H9 (cell line): ENCODE measurements at regions not wholly inside any gene's neighbourhood (a gene's known extent, or its start where the extent isn't known, plus 50 kb on each side); places are given as distances from the start of the nearest gene placed in this dataset.
A peak's percentile ranks its signal among the peaks of the same experiment; 100 is the strongest.

Experiments
- DNase-seq: peaks from one replicate; pipeline ENCODE4 v3.0.0-alpha.2; 2017
- H2AFZ ChIP-seq: one replicate; pipeline ENCODE4 v1.6.1; 2013; ENCODE audit warnings: mild to moderate bottlenecking, low read length, control low read depth, moderate library complexity
- H2AK5ac ChIP-seq: 2 replicates; pipeline ENCODE4 v1.6.1; 2013; ENCODE audit warnings: low read length, control low read depth, mixed read lengths; ENCODE audit not compliant: insufficient read length
- H2BK120ac ChIP-seq: one replicate; pipeline ENCODE4 v1.6.1; 2013; ENCODE audit warnings: low read depth, mild to moderate bottlenecking, low read length, control low read depth, inconsistent platforms; ENCODE audit not compliant: poor library complexity, severe bottlenecking
- H2BK12ac ChIP-seq: 2 replicates; pipeline ENCODE4 v1.6.1; 2013; ENCODE audit warnings: low read length, control low read depth, mixed read lengths, low read depth; ENCODE audit not compliant: insufficient read length
- H2BK15ac ChIP-seq: 2 replicates; pipeline ENCODE4 v1.6.1; 2013; ENCODE audit warnings: low read depth, low read length, control low read depth
- H2BK20ac ChIP-seq: one replicate; pipeline ENCODE4 v1.6.1; 2013; ENCODE audit warnings: low read depth, mild to moderate bottlenecking, low read length, control low read depth, inconsistent platforms; ENCODE audit not compliant: poor library complexity, severe bottlenecking
- H2BK5ac ChIP-seq: 2 replicates; pipeline ENCODE4 v1.6.1; 2013; ENCODE audit warnings: low read length, control low read depth, mixed read lengths; ENCODE audit not compliant: insufficient read length
- H3K14ac ChIP-seq: 2 replicates; pipeline ENCODE4 v1.6.1; 2013; ENCODE audit warnings: low read length, control low read depth; ENCODE audit not compliant: insufficient read depth
- H3K18ac ChIP-seq: 2 replicates; pipeline ENCODE4 v1.6.1; 2013; ENCODE audit warnings: low read depth, mild to moderate bottlenecking, mixed read lengths, low read length, control low read depth; ENCODE audit not compliant: insufficient read length
- H3K23ac ChIP-seq: 2 replicates; pipeline ENCODE4 v1.6.1; 2013; ENCODE audit warnings: low read length, control low read depth, mixed read lengths, low read depth; ENCODE audit not compliant: insufficient read length
- H3K23me2 ChIP-seq: 2 replicates; pipeline ENCODE4 v1.6.1; 2013; ENCODE audit warnings: low read depth, mild to moderate bottlenecking, mixed read lengths, low read length, control low read depth; ENCODE audit not compliant: insufficient read length, poor library complexity, severe bottlenecking
- H3K27ac ChIP-seq: 2 replicates; pipeline ENCODE4 v1.5.1; 2013; ENCODE audit warnings: low read length, control low read depth, mixed read lengths, low read depth; ENCODE audit not compliant: insufficient read length
- H3K27me3 ChIP-seq: 2 replicates; pipeline ENCODE4 v1.6.1; 2013; ENCODE audit warnings: low read length, control low read depth, inconsistent platforms; ENCODE audit not compliant: insufficient read depth
- H3K4ac ChIP-seq: 2 replicates; pipeline ENCODE4 v1.6.1; 2013; ENCODE audit warnings: low read depth, mild to moderate bottlenecking, control low read depth, inconsistent platforms, low read length, moderate library complexity
- H3K4me1 ChIP-seq: 2 replicates; pipeline ENCODE4 v1.6.1; 2013; ENCODE audit warnings: low read length, control low read depth, inconsistent platforms; ENCODE audit not compliant: insufficient read depth
- H3K4me2 ChIP-seq: 2 replicates; pipeline ENCODE4 v1.6.1; 2013; ENCODE audit warnings: low read length, control low read depth, mixed read lengths; ENCODE audit not compliant: insufficient read length, insufficient read depth
- H3K56ac ChIP-seq: 2 replicates; pipeline ENCODE4 v1.6.1; 2013; ENCODE audit warnings: low read depth, mild to moderate bottlenecking, mixed read lengths, low read length, control low read depth; ENCODE audit not compliant: insufficient read length
- H3K79me1 ChIP-seq: 2 replicates; pipeline ENCODE4 v1.6.1; 2013; ENCODE audit warnings: low read depth, mild to moderate bottlenecking, moderate library complexity, low read length, control low read depth, inconsistent platforms; ENCODE audit not compliant: insufficient read depth, poor library complexity, severe bottlenecking
- H3K79me2 ChIP-seq: 2 replicates; pipeline ENCODE4 v1.6.1; 2013; ENCODE audit warnings: low read length, control low read depth, inconsistent platforms; ENCODE audit not compliant: insufficient read depth
- H3K9ac ChIP-seq: 2 replicates; pipeline ENCODE4 v1.6.1; 2013; ENCODE audit warnings: low read length, control low read depth, mixed read lengths; ENCODE audit not compliant: insufficient read length; ENCODE audit errors: extremely low read depth
- H3K9me3 ChIP-seq: one replicate; pipeline ENCODE4 v1.6.1; 2013; ENCODE audit warnings: low read depth, low read length, inconsistent platforms; ENCODE audit not compliant: control insufficient read depth
- H3T11ph ChIP-seq: one replicate; pipeline ENCODE4 v1.6.1; 2013; ENCODE audit warnings: mild to moderate bottlenecking, low read length, control low read depth, inconsistent platforms
- H4K20me1 ChIP-seq: one replicate; pipeline ENCODE4 v1.6.1; 2013; ENCODE audit not compliant: control insufficient read depth, insufficient read length, insufficient read depth
- H4K5ac ChIP-seq: 2 replicates; pipeline ENCODE4 v1.6.1; 2013; ENCODE audit warnings: low read depth, mild to moderate bottlenecking, mixed read lengths, low read length, control low read depth; ENCODE audit not compliant: insufficient read length
- H4K8ac ChIP-seq: replicated peaks from 2 replicates; pipeline ENCODE4 v1.6.1; 2013; ENCODE audit warnings: low read length, control low read depth, mixed read lengths, low read depth; ENCODE audit not compliant: insufficient read length
- H4K91ac ChIP-seq: 2 replicates; pipeline ENCODE4 v1.6.1; 2013; ENCODE audit warnings: low read depth, mild to moderate bottlenecking, moderate library complexity, mixed read lengths, low read length, control low read depth; ENCODE audit not compliant: insufficient read length
- H3K27ac Mint-ChIP-seq, 3 experiments: 2 replicates in 2 of 3; 3 replicates in 1 of 3; pipeline ENCODE4 v1.8.0; 2020 to 2021; ENCODE audit warnings: mixed read lengths in 3 of 3, mild to moderate bottlenecking in 1 of 3, moderate library complexity in 1 of 3
- H3K27me3 Mint-ChIP-seq: 2 replicates; pipeline ENCODE4 v1.8.0; 2021; ENCODE audit warnings: low read depth, mild to moderate bottlenecking, moderate library complexity, mixed read lengths
- H3K36me3 Mint-ChIP-seq, 3 experiments: 2 replicates in 2 of 3; 3 replicates in 1 of 3; pipeline ENCODE4 v1.8.0; 2020 to 2021; ENCODE audit warnings: low read depth in 3 of 3, mixed read lengths in 3 of 3; ENCODE audit not compliant: insufficient read depth in 1 of 3
- H3K4me1 Mint-ChIP-seq, 2 experiments: 2 replicates each; pipeline ENCODE4 v1.8.0; 2020; ENCODE audit warnings: mixed read lengths in 2 of 2
- H3K4me3 Mint-ChIP-seq, 2 experiments: 2 replicates in 1 of 2; 3 replicates in 1 of 2; pipeline ENCODE4 v1.8.0; 2020 to 2021; ENCODE audit warnings: mild to moderate bottlenecking in 2 of 2, mixed read lengths in 2 of 2, moderate library complexity in 1 of 2
- H3K9me3 Mint-ChIP-seq, 2 experiments: 2 replicates in 1 of 2; 3 replicates in 1 of 2; pipeline ENCODE4 v1.8.0; 2020; ENCODE audit warnings: mild to moderate bottlenecking in 2 of 2, mixed read lengths in 2 of 2, moderate library complexity in 1 of 2
- WGBS: extraction: QIAGEN DNeasy Blood & Tissue Kit; methylation state at CpG from one replicate; pipeline ENCODE4 v1.1.7; 2013; ENCODE audit warnings: missing lambda C conversion rate, low lambda C conversion rate, mixed read lengths; ENCODE audit not compliant: insufficient read length; ENCODE audit errors: extremely low coverage; 5-methylcytosine and 5-hydroxymethylcytosine counted together
- TF ChIP-seq, protein P1 (sequence below): fragments of 200-600 bp; sonication (generic); conservative IDR thresholded peaks from 3 replicates; pipeline ENCODE4 v1.8.0; 2021; ENCODE audit warnings: antibody characterized with exemption, mild to moderate bottlenecking

DNA sequence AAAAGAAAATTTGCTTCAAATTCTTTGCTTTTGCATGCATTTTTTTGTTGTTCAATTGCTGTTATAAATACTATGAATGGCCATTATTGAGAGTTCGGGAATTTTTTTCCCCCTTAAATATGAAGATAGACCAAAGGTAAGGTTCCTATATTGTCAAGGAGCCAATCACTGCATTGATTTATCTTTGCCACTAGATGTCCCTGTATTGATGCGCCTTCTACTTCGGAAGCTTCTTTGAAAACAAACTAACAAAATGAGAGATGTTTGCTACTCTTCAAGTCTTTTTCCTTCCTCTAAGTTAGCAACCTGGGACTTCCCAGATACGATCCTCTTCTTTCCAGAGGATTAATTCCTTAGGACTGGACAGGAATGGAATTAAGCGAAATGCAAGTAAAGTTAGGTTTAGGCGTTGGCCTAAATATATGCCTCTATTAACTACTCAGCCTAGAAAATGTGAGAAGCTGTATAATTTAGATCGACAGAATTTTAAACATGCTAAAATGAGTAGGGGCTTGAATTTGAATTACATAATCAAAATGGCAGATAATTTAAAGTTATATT, 318.1 kb downstream of the AEBP2 start:
- H2BK12ac ChIP-seq = no peak overlapping the region

More for the DNA sequence above, 318.1 kb downstream of the AEBP2 start:
- no CpG with 5 or more reads among the region's 7 CpGs for WGBS
- no peak overlapping the region for H3T11ph ChIP-seq
- H3K4ac ChIP-seq = no peak overlapping the region
- no peak overlapping the region for H3K27ac ChIP-seq
- no peak overlapping the region for H2BK5ac ChIP-seq
- H3K4me1 Mint-ChIP-seq = peaks cover 0 to 2% of the 10 kb centered on the region in 2 experiments; a peak in 1 of 4 replicates
- H3K18ac ChIP-seq = no peak overlapping the region
- H3K14ac ChIP-seq = no peak overlapping the region
- no peaks in the 10 kb centered on the region for H3K4me1 ChIP-seq
- H3K27ac Mint-ChIP-seq = no peak overlapping the region
- H2BK15ac ChIP-seq = no peak overlapping the region
- no peak overlapping the region for H3K4me2 ChIP-seq
- no peak overlapping the region for H3K56ac ChIP-seq
- H4K5ac ChIP-seq = no peak overlapping the region
- H4K20me1 ChIP-seq = no peaks in the 10 kb centered on the region
- H2AK5ac ChIP-seq = no peak overlapping the region
- H3K9me3 Mint-ChIP-seq = peaks cover 6 to 7% of the 10 kb centered on the region in 2 experiments
- H2BK20ac ChIP-seq = no peak overlapping the region
- H3K79me1 ChIP-seq = no peaks in the 10 kb centered on the region
- H3K9ac ChIP-seq = no peak overlapping the region
- no peak for DNase-seq
- H3K23me2 ChIP-seq = no peaks in the 10 kb centered on the region
- H4K8ac ChIP-seq = no peak overlapping the region
- no peaks in the 10 kb centered on the region for H3K27me3 ChIP-seq
- no peaks in the 10 kb centered on the region for H3K79me2 ChIP-seq
- no peak overlapping the region for H2BK120ac ChIP-seq
- peaks cover 0 to 7% (median 1%) of the 10 kb centered on the region in 3 experiments; a peak in 3 of 7 replicates for H3K36me3 Mint-ChIP-seq
- H3K4me3 Mint-ChIP-seq = no peak overlapping the region
- no peaks in the 10 kb centered on the region for H3K9me3 ChIP-seq
- no peak overlapping the region for H2AFZ ChIP-seq
- H4K91ac ChIP-seq = no peak overlapping the region
- H3K23ac ChIP-seq = no peak overlapping the region
- no peaks in the 10 kb centered on the region for H3K27me3 Mint-ChIP-seq
- TF ChIP-seq, protein P1, sequence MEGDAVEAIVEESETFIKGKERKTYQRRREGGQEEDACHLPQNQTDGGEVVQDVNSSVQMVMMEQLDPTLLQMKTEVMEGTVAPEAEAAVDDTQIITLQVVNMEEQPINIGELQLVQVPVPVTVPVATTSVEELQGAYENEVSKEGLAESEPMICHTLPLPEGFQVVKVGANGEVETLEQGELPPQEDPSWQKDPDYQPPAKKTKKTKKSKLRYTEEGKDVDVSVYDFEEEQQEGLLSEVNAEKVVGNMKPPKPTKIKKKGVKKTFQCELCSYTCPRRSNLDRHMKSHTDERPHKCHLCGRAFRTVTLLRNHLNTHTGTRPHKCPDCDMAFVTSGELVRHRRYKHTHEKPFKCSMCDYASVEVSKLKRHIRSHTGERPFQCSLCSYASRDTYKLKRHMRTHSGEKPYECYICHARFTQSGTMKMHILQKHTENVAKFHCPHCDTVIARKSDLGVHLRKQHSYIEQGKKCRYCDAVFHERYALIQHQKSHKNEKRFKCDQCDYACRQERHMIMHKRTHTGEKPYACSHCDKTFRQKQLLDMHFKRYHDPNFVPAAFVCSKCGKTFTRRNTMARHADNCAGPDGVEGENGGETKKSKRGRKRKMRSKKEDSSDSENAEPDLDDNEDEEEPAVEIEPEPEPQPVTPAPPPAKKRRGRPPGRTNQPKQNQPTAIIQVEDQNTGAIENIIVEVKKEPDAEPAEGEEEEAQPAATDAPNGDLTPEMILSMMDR = peak; percentile 83
